ENCODE measurements at regions not wholly inside any gene's neighbourhood (a gene's known extent, or its start where the extent isn't known, plus 50 kb on each side); places are given as distances from the start of the nearest gene placed in this dataset.
"Not testable (repeated sequence)": the region's sequence is repeated elsewhere in the genome, so short reads cannot be mapped to it uniquely, and the experiment has no call there.

GRCh38 chr2:187617120-187617519 is 62.9 kb upstream of the TFPI start:
- no peaks in the 10 kb centered on the region for H3K27me3 ChIP-seq

DNA sequence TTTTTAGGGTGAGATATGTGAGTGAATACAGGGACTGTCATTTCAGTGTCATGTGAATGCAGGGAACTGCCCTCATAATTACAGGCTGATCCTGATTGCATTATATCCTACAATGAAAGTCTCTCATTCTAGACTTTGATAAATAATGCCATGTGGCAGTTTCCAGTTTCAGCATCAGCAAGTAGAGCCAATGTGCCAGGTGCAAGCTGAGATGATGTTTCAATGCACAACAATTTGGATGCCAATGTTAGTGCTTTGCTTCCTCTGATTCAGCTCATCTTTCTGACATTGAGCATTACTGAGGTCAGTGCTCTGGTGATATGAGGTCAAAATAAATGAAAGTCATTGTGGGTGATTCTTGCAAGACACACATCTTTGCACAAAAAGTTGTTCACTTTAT is 63.7 kb upstream of the TFPI start:
- H3K27ac ChIP-seq = peak overlapping the region in 1 of 4 donors; percentile 55

More at GRCh38 chr2:187617120-187617519, 62.9 kb upstream of the TFPI start:
- Histone ChIP-seq H3K36me3 (no peaks in the 10 kb centered on the region), H3K27ac (peak overlapping the region in 2 of 4 donors; percentile 3 to 55), H3K4me1 (peaks cover 10 to 11% of the 10 kb centered on the region in 2 donors), H3K4me3 (no peak overlapping the region), H3K9me3 (no peaks in the 10 kb centered on the region)
- no peak for TF ChIP-seq POLR2A (IDR thresholded peaks at IDR 0.05)
- no peak for TF ChIP-seq CTCF (IDR thresholded peaks at IDR 0.05 in 4 of 5, conservative IDR thresholded peaks at IDR 0.05 in 1 of 5)
- ATAC-seq (peak in 1 of 2 donors; percentile 15), DNase-seq (no peak)
- intact Hi-C loops (cut with DNase I; ENCODE audit: low total_unique reads) (no loop called here), in situ Hi-C loops (cut with MboI; ENCODE audit: low sequenced_read_pairs in 4 of 4) (no loop called here)

GRCh38 chr2:187618813-187619212 is 64.6 kb upstream of the TFPI start:
- TF ChIP-seq POLR2A (IDR thresholded peaks at IDR 0.05) = no peak
- no peak for TF ChIP-seq CTCF (IDR thresholded peaks at IDR 0.05 in 4 of 5, conservative IDR thresholded peaks at IDR 0.05 in 1 of 5)
- Histone ChIP-seq H3K27me3 (no peaks in the 10 kb centered on the region), H3K4me1 (peaks cover 10 to 11% of the 10 kb centered on the region in 2 donors), H3K27ac (no peak overlapping the region), H3K36me3 (no peaks in the 10 kb centered on the region), H3K9me3 (no peaks in the 10 kb centered on the region), H3K4me3 (no peak overlapping the region)
- in situ Hi-C loops (cut with MboI; ENCODE audit: low sequenced_read_pairs in 4 of 4) = no loop called here
- intact Hi-C loops (cut with DNase I; ENCODE audit: low total_unique reads) = no loop called here
- DNase-seq = no peak
- ATAC-seq = no peak

More for the DNA sequence above, 63.7 kb upstream of the TFPI start:
- H3K4me1 ChIP-seq = peaks cover 10 to 11% of the 10 kb centered on the region in 2 donors
- intact Hi-C loops (cut with DNase I; ENCODE audit: low total_unique reads) = no loop called here
- TF ChIP-seq POLR2A (IDR thresholded peaks at IDR 0.05) (no peak), CTCF (IDR thresholded peaks at IDR 0.05 in 4 of 5, conservative IDR thresholded peaks at IDR 0.05 in 1 of 5) (no peak)
- no peak overlapping the region for H3K4me3 ChIP-seq
- H3K27me3 ChIP-seq = no peaks in the 10 kb centered on the region
- no peaks in the 10 kb centered on the region for H3K9me3 ChIP-seq
- in situ Hi-C loops (cut with MboI; ENCODE audit: low sequenced_read_pairs in 4 of 4) = no loop called here
- peak in 1 of 2 donors; percentile 3 for DNase-seq
- H3K36me3 ChIP-seq = no peaks in the 10 kb centered on the region
- peak; percentile 76 to 89 for ATAC-seq

GRCh38 chr2:187627153-187627552 is 72.9 kb upstream of the TFPI start:
- H3K36me3 ChIP-seq = no peaks in the 10 kb centered on the region
- no peaks in the 10 kb centered on the region for H3K27me3 ChIP-seq
- in situ Hi-C loops (cut with MboI; ENCODE audit: low sequenced_read_pairs in 4 of 4) (no loop called here), intact Hi-C loops (cut with DNase I; ENCODE audit: low total_unique reads) (no loop called here)
- H3K9me3 ChIP-seq = no peaks in the 10 kb centered on the region
- H3K27ac ChIP-seq = no peak overlapping the region
- no peaks in the 10 kb centered on the region for H3K4me1 ChIP-seq
- no peak for DNase-seq
- TF ChIP-seq CTCF (IDR thresholded peaks at IDR 0.05 in 4 of 5, conservative IDR thresholded peaks at IDR 0.05 in 1 of 5) (no peak), POLR2A (IDR thresholded peaks at IDR 0.05) (no peak)
- no peak for ATAC-seq
- no peak overlapping the region for H3K4me3 ChIP-seq

GRCh38 chr2:187636731-187637391 is 82.6 kb upstream of the TFPI start:
- H3K36me3 ChIP-seq; H3K9me3 ChIP-seq; H3K4me1 ChIP-seq; H3K27ac ChIP-seq; H3K4me3 ChIP-seq; intact Hi-C loops (cut with DNase I; ENCODE audit: low total_unique reads); DNase-seq; in situ Hi-C loops (cut with MboI; ENCODE audit: low sequenced_read_pairs in 4 of 4); ATAC-seq; H3K27me3 ChIP-seq: not testable (repeated sequence)

DNA sequence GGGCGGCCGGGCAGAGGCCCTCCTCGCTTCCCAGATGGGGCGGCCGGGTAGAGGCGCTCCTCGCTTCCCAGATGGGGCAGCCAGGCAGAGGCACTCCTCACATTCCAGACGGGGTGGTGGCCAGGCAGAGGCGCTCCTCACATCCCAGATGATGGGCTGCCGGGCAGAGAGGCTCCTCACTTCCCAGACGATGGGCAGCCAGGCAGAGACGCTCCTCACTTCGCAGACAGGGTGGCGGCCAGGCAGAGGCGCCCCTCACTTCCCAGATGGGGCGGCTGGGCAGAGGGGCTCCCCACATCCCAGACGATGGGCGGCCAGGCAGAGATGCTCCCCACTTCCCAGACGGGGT is 83.1 kb upstream of the TFPI start:
- H3K4me1 ChIP-seq; H3K27ac ChIP-seq; DNase-seq; in situ Hi-C loops (cut with MboI; ENCODE audit: low sequenced_read_pairs in 4 of 4); H3K36me3 ChIP-seq; H3K27me3 ChIP-seq; H3K4me3 ChIP-seq; H3K9me3 ChIP-seq; intact Hi-C loops (cut with DNase I; ENCODE audit: low total_unique reads); ATAC-seq: not testable (repeated sequence)

GRCh38 chr2:187637771-187638170 is 83.5 kb upstream of the TFPI start:
- H3K36me3 ChIP-seq; DNase-seq; H3K4me3 ChIP-seq; H3K27ac ChIP-seq; in situ Hi-C loops (cut with MboI; ENCODE audit: low sequenced_read_pairs in 4 of 4); H3K9me3 ChIP-seq; ATAC-seq; H3K27me3 ChIP-seq; intact Hi-C loops (cut with DNase I; ENCODE audit: low total_unique reads); H3K4me1 ChIP-seq: not testable (repeated sequence)

Measured in gastrocnemius medialis (tissue), 4 donors.